HG02852 (cell line): ENCODE measurements at regions not wholly inside any gene's neighbourhood (a gene's known extent, or its start where the extent isn't known, plus 50 kb on each side); places are given as distances from the start of the nearest gene placed in this dataset.

Experiments used
- ATAC-seq: cut with Tn5 transposase; IDR thresholded peaks from one replicate; pipeline ENCODE4 v1.9.1; 2021; ENCODE audit warnings: mild to moderate bottlenecking, moderate library complexity; ENCODE audit not compliant: unreplicated experiment

- no peak for ATAC-seq
These were observed 279.1 kb upstream of the MAGI2 start for GRCh38 chr7:79732535-79732934.

- no peak for ATAC-seq
These were observed 277.5 kb upstream of the MAGI2 start for GRCh38 chr7:79730971-79731370.

GRCh38 chr7:79723833-79724618, 270.6 kb upstream of the MAGI2 start:
- no peak for ATAC-seq

GRCh38 chr7:79722217-79722616, 268.8 kb upstream of the MAGI2 start:
- ATAC-seq: no peak

- ATAC-seq: no peak
These were observed 265.7 kb upstream of the MAGI2 start for GRCh38 chr7:79719216-79719615.

- ATAC-seq: no peak
These were observed 262.9 kb upstream of the MAGI2 start for GRCh38 chr7:79716329-79716728.

- ATAC-seq: no peak
These were observed 260.6 kb upstream of the MAGI2 start for GRCh38 chr7:79714081-79714480.

GRCh38 chr7:79713276-79713675, 259.8 kb upstream of the MAGI2 start:
- no peak for ATAC-seq

- ATAC-seq: no peak
These were observed 258.2 kb upstream of the MAGI2 start for GRCh38 chr7:79711660-79712059.

- no peak for ATAC-seq
These were observed 256.3 kb upstream of the MAGI2 start for GRCh38 chr7:79709574-79710409.

GRCh38 chr7:79702116-79702515, 248.6 kb upstream of the MAGI2 start:
- ATAC-seq: no peak

GRCh38 chr7:79692015-79692414, 238.5 kb upstream of the MAGI2 start:
- no peak for ATAC-seq

GRCh38 chr7:79691074-79691473, 237.6 kb upstream of the MAGI2 start:
- ATAC-seq: no peak

- ATAC-seq: no peak
These were observed 230.9 kb upstream of the MAGI2 start for GRCh38 chr7:79684384-79684783.

GRCh38 chr7:79683916-79684315, 230.4 kb upstream of the MAGI2 start:
- no peak for ATAC-seq

GRCh38 chr7:79683185-79683890, 229.9 kb upstream of the MAGI2 start:
- no peak for ATAC-seq

- ATAC-seq: no peak
These were observed 228.0 kb upstream of the MAGI2 start for GRCh38 chr7:79681454-79681853.

GRCh38 chr7:79673969-79674368, 220.5 kb upstream of the MAGI2 start:
- ATAC-seq: no peak

GRCh38 chr7:79673421-79673820, 220.0 kb upstream of the MAGI2 start:
- ATAC-seq: no peak

GRCh38 chr7:79668292-79668691, 214.8 kb upstream of the MAGI2 start:
- ATAC-seq: no peak

- no peak for ATAC-seq
These were observed 213.0 kb upstream of the MAGI2 start for GRCh38 chr7:79666472-79666871.
